ENCODE measurements at regions not wholly inside any gene's neighbourhood (a gene's known extent, or its start where the extent isn't known, plus 50 kb on each side); places are given as distances from the start of the nearest gene placed in this dataset.

DNA sequence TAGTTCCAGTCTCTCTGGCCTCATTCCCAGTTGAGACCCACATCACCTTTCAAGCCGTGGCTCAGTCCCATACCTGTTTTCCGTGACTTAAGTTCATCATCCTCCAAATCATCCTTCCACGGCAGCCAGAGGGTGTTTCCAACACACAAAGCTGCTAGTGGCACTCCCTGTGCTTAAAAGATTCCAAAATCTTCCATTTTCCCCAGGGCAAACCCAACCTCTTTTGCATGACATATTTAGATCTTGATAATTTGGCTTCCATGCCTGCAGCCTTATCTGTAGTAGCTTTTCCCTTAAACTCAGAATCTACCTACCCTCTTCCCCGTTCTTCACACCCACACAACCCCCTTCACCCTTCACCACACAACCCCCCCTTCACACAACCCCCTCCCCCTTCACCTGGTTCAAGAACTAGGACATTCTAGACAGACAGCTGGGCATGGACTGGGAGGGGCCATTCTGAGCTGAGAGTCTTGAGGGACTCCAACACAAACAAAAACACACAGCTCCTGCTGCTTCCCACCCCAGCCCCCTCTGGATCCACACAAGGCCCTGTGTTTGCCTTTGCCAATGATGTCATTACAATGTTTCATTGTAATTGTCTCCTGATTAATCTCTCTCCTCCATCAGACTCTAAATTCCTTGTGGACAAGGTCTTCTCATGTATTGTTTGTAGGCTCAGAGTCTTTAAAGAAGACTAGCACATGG lies 268.2 kb downstream of the SH3GL2 start:
- no peak for DNase-seq
- in situ Hi-C loops (cut with MboI; ENCODE audit: low pct_unique_long_range_greater_than_20kb, low sequenced_read_pairs): no loop called here

DNA sequence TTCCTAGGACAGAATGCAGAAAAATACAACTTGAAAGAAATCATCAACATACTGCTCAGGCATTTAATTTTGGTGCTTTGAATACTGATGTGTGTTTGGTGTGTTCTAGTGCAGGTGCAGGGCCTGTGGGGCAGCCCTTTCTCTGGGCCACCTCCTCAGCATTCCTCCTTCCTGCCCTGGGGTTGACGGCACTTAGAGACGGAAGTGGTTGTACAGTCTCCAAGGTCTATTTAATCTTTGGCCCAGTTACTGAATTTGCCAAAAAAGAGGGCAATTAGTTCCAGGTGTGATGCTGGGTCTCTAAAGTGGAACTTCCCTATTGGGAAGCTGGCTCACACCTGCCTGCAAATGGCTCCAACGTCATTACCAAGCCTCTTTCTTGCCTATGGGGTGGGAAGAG lies 269.0 kb downstream of the SH3GL2 start:
- in situ Hi-C loops (cut with MboI; ENCODE audit: low pct_unique_long_range_greater_than_20kb, low sequenced_read_pairs): no loop called here
- DNase-seq: no peak

- DNase-seq: no peak
- in situ Hi-C loops (cut with MboI; ENCODE audit: low pct_unique_long_range_greater_than_20kb, low sequenced_read_pairs): no loop called here
Observed at GRCh38 chr9:17852108-17852507, 273.2 kb downstream of the SH3GL2 start.

GRCh38 chr9:17854487-17854886 lies 275.6 kb downstream of the SH3GL2 start:
- no peak for DNase-seq
- in situ Hi-C loops (cut with MboI; ENCODE audit: low pct_unique_long_range_greater_than_20kb, low sequenced_read_pairs): no loop called here

DNA sequence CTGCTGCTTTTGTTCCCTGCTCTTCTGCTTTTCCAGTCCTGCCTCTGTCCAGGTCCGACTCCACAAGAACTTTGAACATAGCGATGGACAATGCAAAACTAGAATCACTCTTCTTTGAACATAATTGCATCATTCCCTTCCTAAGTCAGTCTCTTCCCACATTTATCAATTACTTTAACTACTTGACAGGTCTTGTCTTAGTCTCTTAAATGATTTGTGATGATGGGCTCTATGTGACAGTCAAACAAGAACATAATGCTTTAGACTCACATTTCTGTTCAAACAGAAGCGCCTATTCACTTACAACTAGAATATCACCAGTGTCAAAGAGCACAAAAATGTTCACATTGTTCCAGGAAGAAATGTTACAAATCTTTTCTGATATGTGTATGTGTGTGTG lies 278.1 kb downstream of the SH3GL2 start:
- no peak for DNase-seq
- in situ Hi-C loops (cut with MboI; ENCODE audit: low pct_unique_long_range_greater_than_20kb, low sequenced_read_pairs): no loop called here

- in situ Hi-C loops (cut with MboI; ENCODE audit: low pct_unique_long_range_greater_than_20kb, low sequenced_read_pairs): no loop called here
- no peak for DNase-seq
Observed at GRCh38 chr9:17859228-17859627, 280.4 kb downstream of the SH3GL2 start.

DNA sequence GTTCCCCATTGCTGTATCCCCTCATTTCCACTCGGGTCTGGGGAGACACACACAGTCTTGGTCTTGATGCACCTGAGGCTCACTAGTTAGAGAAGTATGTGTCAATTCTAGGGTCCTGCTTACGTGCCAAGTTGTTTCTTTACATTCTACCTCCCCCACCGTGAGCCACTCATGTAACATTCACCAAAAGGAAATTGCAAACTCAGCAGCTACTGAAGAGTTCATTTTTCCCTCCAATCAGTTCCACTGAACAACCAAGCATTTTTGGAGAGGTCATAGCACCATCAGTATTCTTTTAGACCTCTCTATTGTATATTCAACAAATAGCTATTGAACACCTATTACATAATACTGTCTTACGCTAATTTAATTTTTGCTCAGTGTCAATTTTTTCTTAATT lies 281.1 kb downstream of the SH3GL2 start:
- no peak for DNase-seq
- in situ Hi-C loops (cut with MboI; ENCODE audit: low pct_unique_long_range_greater_than_20kb, low sequenced_read_pairs): no loop called here

DNA sequence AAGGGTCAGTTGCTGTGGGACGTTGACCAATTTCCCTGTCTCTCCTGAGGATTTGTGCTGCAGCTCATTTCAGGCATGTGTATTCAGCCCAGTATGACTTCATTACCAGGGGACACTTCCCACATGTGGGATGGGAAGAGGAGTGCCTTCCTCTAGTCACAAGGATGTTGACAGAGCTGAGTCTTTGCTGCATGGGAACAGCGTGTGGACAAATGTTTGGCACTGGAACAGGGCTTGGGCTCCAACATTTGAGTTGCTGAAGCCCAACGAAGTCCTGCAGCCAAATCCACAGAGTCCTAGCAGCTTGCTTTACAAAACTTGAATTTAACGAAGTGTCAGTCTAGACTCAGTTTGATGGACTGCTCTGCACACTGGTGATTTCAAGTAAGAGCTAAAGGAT lies 283.2 kb downstream of the SH3GL2 start:
- in situ Hi-C loops (cut with MboI; ENCODE audit: low pct_unique_long_range_greater_than_20kb, low sequenced_read_pairs): no loop called here
- no peak for DNase-seq

- no peak for DNase-seq
- in situ Hi-C loops (cut with MboI; ENCODE audit: low pct_unique_long_range_greater_than_20kb, low sequenced_read_pairs): no loop called here
Observed at GRCh38 chr9:17862629-17863028, 283.8 kb downstream of the SH3GL2 start.

- in situ Hi-C loops (cut with MboI; ENCODE audit: low pct_unique_long_range_greater_than_20kb, low sequenced_read_pairs): no loop called here
- DNase-seq: no peak
Observed at GRCh38 chr9:17863213-17863883, 284.5 kb downstream of the SH3GL2 start.

DNA sequence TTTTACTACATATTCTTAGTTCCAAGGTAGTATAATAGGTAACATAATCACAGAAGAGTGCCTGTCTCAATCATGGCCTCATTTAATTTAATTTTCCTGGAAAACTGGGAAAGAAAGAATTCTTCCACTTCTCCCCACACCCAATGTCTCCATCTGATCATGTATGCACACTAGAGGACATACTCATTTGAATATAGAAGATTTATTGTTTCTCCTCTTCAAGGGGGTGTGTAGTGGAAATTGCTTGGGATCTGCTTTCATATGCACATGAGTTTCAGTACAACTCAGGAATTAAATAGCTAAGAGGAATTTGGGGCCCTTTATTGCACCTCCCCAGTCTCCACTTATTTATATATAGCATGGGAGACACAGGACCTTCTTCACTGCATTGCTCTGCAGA lies 285.1 kb downstream of the SH3GL2 start:
- DNase-seq: no peak
- in situ Hi-C loops (cut with MboI; ENCODE audit: low pct_unique_long_range_greater_than_20kb, low sequenced_read_pairs): no loop called here

DNA sequence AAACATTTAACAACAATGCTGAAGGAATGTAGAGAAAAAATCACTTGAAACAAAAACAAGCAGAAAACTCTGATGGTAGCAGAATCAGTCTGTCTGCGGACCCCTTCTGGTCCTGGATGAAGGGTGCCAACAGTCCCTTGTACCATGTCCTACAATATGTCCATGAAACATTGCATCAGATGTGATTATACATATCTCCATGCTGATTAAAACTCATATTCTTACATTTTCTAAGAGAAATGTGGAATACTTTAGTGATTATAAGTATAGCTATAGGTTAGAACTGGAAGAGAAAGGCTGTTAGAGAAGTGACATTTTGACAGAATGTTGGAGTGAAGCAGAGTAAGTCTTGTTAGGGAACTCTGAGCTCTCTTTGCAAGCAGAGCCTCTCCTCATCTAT lies 286.1 kb downstream of the SH3GL2 start:
- in situ Hi-C loops (cut with MboI; ENCODE audit: low pct_unique_long_range_greater_than_20kb, low sequenced_read_pairs): no loop called here
- DNase-seq: no peak

DNA sequence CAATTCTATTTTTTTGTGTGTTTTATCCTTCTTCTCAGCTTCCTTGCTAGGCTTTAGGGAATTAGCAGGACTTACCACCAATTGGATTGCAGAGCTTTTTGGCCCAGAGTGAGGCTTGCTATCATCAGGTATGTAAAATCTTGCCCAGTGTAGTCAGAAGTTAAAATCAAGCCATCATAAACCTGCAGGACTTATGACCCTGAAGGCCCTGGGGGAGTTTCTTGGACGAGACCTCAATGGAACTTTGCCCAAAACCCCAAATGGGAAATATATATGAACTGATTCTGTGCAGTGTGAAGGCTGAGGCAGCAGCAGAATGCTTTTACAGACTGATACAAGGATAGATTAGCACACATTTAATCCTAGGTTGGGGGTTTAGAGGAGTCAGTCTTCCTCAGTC lies 287.0 kb downstream of the SH3GL2 start:
- in situ Hi-C loops (cut with MboI; ENCODE audit: low pct_unique_long_range_greater_than_20kb, low sequenced_read_pairs): no loop called here
- no peak for DNase-seq

- in situ Hi-C loops (cut with MboI; ENCODE audit: low pct_unique_long_range_greater_than_20kb, low sequenced_read_pairs): no loop called here
- no peak for DNase-seq
Observed at GRCh38 chr9:17870722-17871121, 291.9 kb downstream of the SH3GL2 start.

GRCh38 chr9:17871213-17871890 lies 292.5 kb downstream of the SH3GL2 start:
- no peak for DNase-seq
- in situ Hi-C loops (cut with MboI; ENCODE audit: low pct_unique_long_range_greater_than_20kb, low sequenced_read_pairs): no loop called here

- in situ Hi-C loops (cut with MboI; ENCODE audit: low pct_unique_long_range_greater_than_20kb, low sequenced_read_pairs): no loop called here
- no peak for DNase-seq
Observed at GRCh38 chr9:17875886-17876285, 297.0 kb downstream of the SH3GL2 start.

DNA sequence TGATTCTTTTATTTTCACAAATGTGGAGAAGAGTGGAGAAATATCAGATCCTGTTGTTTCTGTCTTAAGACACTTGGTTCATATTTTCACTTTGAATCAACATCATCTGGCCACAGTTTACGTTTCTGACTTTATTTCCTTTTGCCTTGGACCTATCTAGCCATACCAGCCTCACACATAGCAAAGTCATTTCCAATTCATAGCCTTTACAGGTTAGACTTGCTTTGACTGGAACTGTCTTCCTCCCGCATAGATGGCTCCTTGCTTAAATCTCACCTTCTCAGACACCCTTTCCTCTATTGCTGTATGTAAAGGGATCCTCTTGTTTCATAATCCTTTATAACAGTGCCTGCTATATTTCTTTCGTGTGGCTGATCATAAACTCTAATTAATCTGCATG lies 297.8 kb downstream of the SH3GL2 start:
- DNase-seq: no peak
- in situ Hi-C loops (cut with MboI; ENCODE audit: low pct_unique_long_range_greater_than_20kb, low sequenced_read_pairs): no loop called here

GRCh38 chr9:17878810-17879370 lies 300.0 kb downstream of the SH3GL2 start:
- in situ Hi-C loops (cut with MboI; ENCODE audit: low pct_unique_long_range_greater_than_20kb, low sequenced_read_pairs): no loop called here
- no peak for DNase-seq

DNA sequence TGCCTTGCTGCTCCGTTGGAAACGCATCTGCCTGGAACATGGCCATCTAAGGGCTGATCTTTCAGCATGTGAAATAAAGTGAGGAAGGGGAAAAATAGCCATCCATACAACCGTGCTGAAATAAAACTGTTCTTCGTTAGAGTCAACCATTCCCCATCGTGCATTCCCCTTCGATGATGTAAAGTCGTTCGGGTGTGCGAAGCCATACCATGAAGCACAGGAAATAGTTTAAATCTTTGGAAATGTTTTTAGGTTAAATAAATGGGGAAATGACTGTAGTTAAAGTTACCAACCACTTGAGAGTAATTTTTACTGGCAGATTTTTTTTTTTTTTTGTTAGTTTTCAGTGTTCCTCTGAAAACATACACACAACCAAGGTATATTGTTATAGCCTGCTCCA lies 302.5 kb downstream of the SH3GL2 start:
- in situ Hi-C loops (cut with MboI; ENCODE audit: low pct_unique_long_range_greater_than_20kb, low sequenced_read_pairs): no loop called here
- no peak for DNase-seq
